Type B pancreatic cell (in vitro differentiated cells): ENCODE measurements at regions not wholly inside any gene's neighbourhood (a gene's known extent, or its start where the extent isn't known, plus 50 kb on each side); places are given as distances from the start of the nearest gene placed in this dataset.
"Not testable (repeated sequence)": the region's sequence is repeated elsewhere in the genome, so short reads cannot be mapped to it uniquely, and the experiment has no call there.

ENCODE experiments used
- DNase-seq: peaks from one replicate; pipeline ENCODE4 v3.0.0; 2021; ENCODE audit warnings: mixed read lengths; ENCODE audit not compliant: unreplicated experiment; ENCODE audit errors: extremely low spot score
- H3K27ac Mint-ChIP-seq: 2 replicates; pipeline ENCODE4 v1.8.0; 2021; ENCODE audit warnings: mild to moderate bottlenecking, mixed read lengths
- H3K27me3 Mint-ChIP-seq: 2 replicates; pipeline ENCODE4 v1.8.0; 2021; ENCODE audit warnings: mixed read lengths
- H3K36me3 Mint-ChIP-seq: 2 replicates; pipeline ENCODE4 v1.8.0; 2021; ENCODE audit warnings: mixed read lengths
- H3K4me1 Mint-ChIP-seq: one replicate; pipeline ENCODE4 v1.8.0; 2021; ENCODE audit warnings: mixed read lengths; ENCODE audit not compliant: unreplicated experiment
- H3K4me3 Mint-ChIP-seq: 2 replicates; pipeline ENCODE4 v1.8.0; 2021; ENCODE audit warnings: mild to moderate bottlenecking, mixed read lengths
- H3K9me3 Mint-ChIP-seq: 2 replicates; pipeline ENCODE4 v1.8.0; 2021; ENCODE audit warnings: mixed read lengths
- TF ChIP-seq, protein P1 (sequence below): fragments of 200-600 bp; sonication (generic); conservative IDR thresholded peaks from 2 replicates; pipeline ENCODE4 v1.5.0; 2021; ENCODE audit warnings: antibody characterized with exemption, mild to moderate bottlenecking

DNA sequence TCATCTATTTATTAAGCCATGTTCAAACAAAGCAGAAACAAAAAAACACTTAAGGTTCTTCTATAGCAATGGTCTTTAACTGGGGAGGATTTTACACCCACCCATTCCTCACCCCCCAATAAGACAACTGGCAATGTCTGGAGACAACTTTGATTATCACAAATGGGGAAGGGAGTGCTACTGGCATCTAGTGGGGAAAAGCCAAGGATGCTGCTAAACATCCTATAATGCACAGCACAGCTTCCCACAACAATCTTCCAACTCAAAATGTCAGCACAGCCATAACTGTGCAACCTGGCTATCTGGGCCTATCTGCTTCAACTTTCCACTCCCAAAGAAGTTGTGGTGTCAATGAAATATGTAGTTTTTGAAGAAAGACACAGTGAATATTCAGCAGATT is 1044.4 kb downstream of the CDH8 start:
- TF ChIP-seq, protein P1, sequence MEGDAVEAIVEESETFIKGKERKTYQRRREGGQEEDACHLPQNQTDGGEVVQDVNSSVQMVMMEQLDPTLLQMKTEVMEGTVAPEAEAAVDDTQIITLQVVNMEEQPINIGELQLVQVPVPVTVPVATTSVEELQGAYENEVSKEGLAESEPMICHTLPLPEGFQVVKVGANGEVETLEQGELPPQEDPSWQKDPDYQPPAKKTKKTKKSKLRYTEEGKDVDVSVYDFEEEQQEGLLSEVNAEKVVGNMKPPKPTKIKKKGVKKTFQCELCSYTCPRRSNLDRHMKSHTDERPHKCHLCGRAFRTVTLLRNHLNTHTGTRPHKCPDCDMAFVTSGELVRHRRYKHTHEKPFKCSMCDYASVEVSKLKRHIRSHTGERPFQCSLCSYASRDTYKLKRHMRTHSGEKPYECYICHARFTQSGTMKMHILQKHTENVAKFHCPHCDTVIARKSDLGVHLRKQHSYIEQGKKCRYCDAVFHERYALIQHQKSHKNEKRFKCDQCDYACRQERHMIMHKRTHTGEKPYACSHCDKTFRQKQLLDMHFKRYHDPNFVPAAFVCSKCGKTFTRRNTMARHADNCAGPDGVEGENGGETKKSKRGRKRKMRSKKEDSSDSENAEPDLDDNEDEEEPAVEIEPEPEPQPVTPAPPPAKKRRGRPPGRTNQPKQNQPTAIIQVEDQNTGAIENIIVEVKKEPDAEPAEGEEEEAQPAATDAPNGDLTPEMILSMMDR = no peak
- Mint-ChIP-seq H3K27me3 (no peaks in the 10 kb centered on the region), H3K27ac (no peak overlapping the region), H3K9me3 (no peaks in the 10 kb centered on the region), H3K4me1 (no peaks in the 10 kb centered on the region), H3K36me3 (no peaks in the 10 kb centered on the region), H3K4me3 (no peak overlapping the region)
- DNase-seq = no peak

DNA sequence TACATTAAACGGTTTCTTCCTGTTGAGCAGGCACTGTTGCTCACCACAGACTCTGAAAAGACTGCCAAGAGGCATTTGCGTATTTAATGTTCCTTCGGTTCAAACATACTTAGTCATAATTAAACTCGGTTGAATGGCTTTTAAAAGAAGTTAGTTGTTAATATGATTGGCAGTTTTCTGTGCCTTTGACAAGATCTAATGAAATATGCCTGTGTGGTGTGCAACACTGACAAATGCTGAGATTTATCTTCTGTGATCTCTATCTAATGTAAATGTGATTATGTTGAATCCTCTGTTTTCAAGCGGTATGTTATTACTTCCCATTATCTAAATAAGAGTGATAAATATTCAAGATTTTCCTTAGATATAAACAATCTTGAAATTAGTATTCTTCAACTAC is 1046.6 kb downstream of the CDH8 start:
- Mint-ChIP-seq H3K27ac (no peak overlapping the region), H3K4me3 (no peak overlapping the region), H3K27me3 (no peaks in the 10 kb centered on the region), H3K36me3 (no peaks in the 10 kb centered on the region), H3K9me3 (no peaks in the 10 kb centered on the region), H3K4me1 (no peaks in the 10 kb centered on the region)
- no peak for DNase-seq
- TF ChIP-seq, protein P1 = no peak

DNA sequence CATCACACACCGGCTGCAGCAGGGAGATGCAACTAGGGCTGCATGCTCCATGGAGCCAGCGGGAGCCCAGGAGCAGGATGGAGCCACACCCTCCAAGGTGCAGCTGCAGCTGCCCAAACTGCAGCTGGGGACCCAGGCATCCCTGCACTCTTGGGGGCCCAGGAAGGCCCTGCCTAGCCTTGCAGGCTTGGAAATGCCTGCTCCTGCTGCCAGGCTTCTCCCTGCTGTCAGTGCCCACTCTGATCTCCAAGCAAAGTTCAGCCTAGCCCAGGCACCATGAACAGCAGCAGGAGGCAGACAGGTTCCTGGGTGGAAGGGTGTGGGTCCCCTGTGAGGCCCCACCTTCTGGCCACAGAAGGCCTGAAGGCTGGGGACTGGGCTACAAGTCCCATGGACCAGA is 1057.1 kb downstream of the CDH8 start:
- H3K27me3 Mint-ChIP-seq = no peaks in the 10 kb centered on the region
- DNase-seq = no peak
- no peaks in the 10 kb centered on the region for H3K36me3 Mint-ChIP-seq
- no peaks in the 10 kb centered on the region for H3K9me3 Mint-ChIP-seq
- H3K27ac Mint-ChIP-seq = no peak overlapping the region
- H3K4me1 Mint-ChIP-seq = no peaks in the 10 kb centered on the region
- no peak overlapping the region for H3K4me3 Mint-ChIP-seq
- TF ChIP-seq, protein P1 = no peak

DNA sequence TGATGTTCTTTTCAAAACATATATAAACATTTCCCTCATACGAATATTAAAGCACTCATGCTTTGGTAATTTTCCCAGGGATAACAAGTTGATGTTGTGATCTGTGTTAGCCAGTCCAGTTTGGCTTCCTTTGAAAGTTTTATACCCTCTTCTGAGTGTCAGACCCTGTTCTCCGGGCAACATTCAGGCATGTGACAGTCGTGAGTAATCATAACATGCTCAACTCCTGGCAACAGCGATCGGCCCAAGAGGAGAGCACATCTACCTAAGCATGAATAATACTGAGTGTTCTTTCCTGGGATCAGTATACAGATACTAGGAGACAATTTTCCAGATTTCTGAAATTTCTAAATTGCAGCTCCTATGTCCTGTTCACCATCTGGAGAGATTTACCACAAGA is 1086.4 kb downstream of the CDH8 start:
- no peak overlapping the region for H3K4me3 Mint-ChIP-seq
- H3K4me1 Mint-ChIP-seq = no peaks in the 10 kb centered on the region
- TF ChIP-seq, protein P1 = no peak
- no peaks in the 10 kb centered on the region for H3K27me3 Mint-ChIP-seq
- DNase-seq = no peak
- H3K27ac Mint-ChIP-seq = no peak overlapping the region
- no peaks in the 10 kb centered on the region for H3K36me3 Mint-ChIP-seq
- no peaks in the 10 kb centered on the region for H3K9me3 Mint-ChIP-seq

DNA sequence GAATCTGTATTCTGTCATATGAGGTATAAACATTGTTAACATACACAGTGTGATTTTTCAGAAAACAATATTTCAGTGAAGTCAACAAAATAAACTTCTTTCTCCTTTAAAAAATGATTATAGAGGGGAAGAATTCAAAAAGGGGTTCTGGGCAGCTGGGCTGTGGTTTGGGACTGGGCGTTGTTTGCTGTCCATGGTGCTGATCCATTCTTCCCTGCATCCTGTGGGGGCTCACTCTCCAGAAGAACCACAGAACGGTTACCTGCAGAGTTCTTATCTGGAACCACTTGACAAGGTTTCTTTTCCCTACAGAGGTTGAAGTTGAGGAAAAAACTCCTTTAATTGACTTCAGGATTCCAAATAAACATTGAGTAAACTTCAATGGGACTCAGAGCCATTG is 1091.0 kb downstream of the CDH8 start:
- Mint-ChIP-seq H3K27ac (no peak overlapping the region), H3K4me3 (no peak overlapping the region), H3K27me3 (no peaks in the 10 kb centered on the region), H3K4me1 (no peaks in the 10 kb centered on the region), H3K36me3 (no peaks in the 10 kb centered on the region), H3K9me3 (no peaks in the 10 kb centered on the region)
- TF ChIP-seq, protein P1 = no peak
- DNase-seq = no peak

DNA sequence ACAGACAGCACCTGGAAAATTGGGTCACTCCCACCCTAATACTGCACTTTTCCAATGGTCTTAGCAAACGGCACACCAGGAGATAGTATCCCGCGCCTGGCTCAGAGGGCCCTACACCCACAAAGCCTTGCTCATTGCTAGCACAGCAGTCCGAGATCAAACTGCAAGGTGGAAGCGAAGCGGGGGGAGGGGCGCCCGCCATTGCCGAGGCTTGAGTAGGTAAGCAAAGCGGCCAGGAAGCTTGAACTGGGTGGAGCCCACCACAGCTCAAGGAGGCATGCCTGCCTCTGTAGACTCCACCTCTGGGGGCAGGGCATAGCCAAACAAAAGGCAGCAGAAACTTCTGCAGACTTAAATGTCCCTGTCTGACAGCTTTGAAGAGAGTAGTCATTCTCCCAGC is 1100.0 kb downstream of the CDH8 start:
- not testable (repeated sequence) for DNase-seq, H3K27ac Mint-ChIP-seq

More for the DNA sequence above, 1100.0 kb downstream of the CDH8 start:
- not testable (repeated sequence) for H3K4me3 Mint-ChIP-seq, H3K27me3 Mint-ChIP-seq, H3K9me3 Mint-ChIP-seq, H3K36me3 Mint-ChIP-seq, H3K4me1 Mint-ChIP-seq
